ENCODE measurements at regions not wholly inside any gene's neighbourhood (a gene's known extent, or its start where the extent isn't known, plus 50 kb on each side); places are given as distances from the start of the nearest gene placed in this dataset.
A peak's percentile ranks its signal among the peaks of the same experiment; 100 is the strongest.

GRCh38 chr5:107764976-107765804, 94.5 kb upstream of the EFNA5 start:
- no peaks in the 10 kb centered on the region for H3K4me1 Mint-ChIP-seq
- H3K9me3 ChIP-seq (ENCODE audit: control insufficient read depth in 2 of 2, low read length in 2 of 2): no peaks in the 10 kb centered on the region
- H3K27ac ChIP-seq (ENCODE audit: insufficient read depth, low read length, poor library complexity, severe bottlenecking): no peak overlapping the region
- no peaks in the 10 kb centered on the region for H3K36me3 ChIP-seq (ENCODE audit: control insufficient read depth, insufficient read depth, low read length)
- no peaks in the 10 kb centered on the region for H3K36me3 Mint-ChIP-seq
- no peaks in the 10 kb centered on the region for H3K4me1 ChIP-seq (ENCODE audit: control insufficient read depth, insufficient read depth, low read length, poor library complexity, severe bottlenecking)
- peak overlapping the region in 1 of 3 donors; percentile 18 for H3K27ac Mint-ChIP-seq
- H3K9me3 Mint-ChIP-seq: no peaks in the 10 kb centered on the region
- no peaks in the 10 kb centered on the region for H3K27me3 Mint-ChIP-seq
- no peak for DNase-seq
- ATAC-seq (ENCODE audit: low read depth in 2 of 2): no peak
- no peak overlapping the region for H3K4me3 ChIP-seq (ENCODE audit: low read depth, low read length)
- H3K27me3 ChIP-seq (ENCODE audit: control insufficient read depth, insufficient read depth, low read length): no peaks in the 10 kb centered on the region
- no peak overlapping the region for H3K4me3 Mint-ChIP-seq

- H3K4me1 Mint-ChIP-seq: no peaks in the 10 kb centered on the region
- H3K27me3 Mint-ChIP-seq: no peaks in the 10 kb centered on the region
- no peaks in the 10 kb centered on the region for H3K27me3 ChIP-seq (ENCODE audit: control insufficient read depth, insufficient read depth, low read length)
- H3K9me3 ChIP-seq (ENCODE audit: control insufficient read depth in 2 of 2, low read length in 2 of 2): no peaks in the 10 kb centered on the region
- ATAC-seq (ENCODE audit: low read depth in 2 of 2): no peak
- H3K27ac Mint-ChIP-seq: no peak overlapping the region
- no peak overlapping the region for H3K27ac ChIP-seq (ENCODE audit: insufficient read depth, low read length, poor library complexity, severe bottlenecking)
- H3K4me3 Mint-ChIP-seq: no peak overlapping the region
- H3K36me3 Mint-ChIP-seq: no peaks in the 10 kb centered on the region
- no peaks in the 10 kb centered on the region for H3K36me3 ChIP-seq (ENCODE audit: control insufficient read depth, insufficient read depth, low read length)
- DNase-seq: no peak
- no peaks in the 10 kb centered on the region for H3K9me3 Mint-ChIP-seq
- H3K4me1 ChIP-seq (ENCODE audit: control insufficient read depth, insufficient read depth, low read length, poor library complexity, severe bottlenecking): no peaks in the 10 kb centered on the region
- no peak overlapping the region for H3K4me3 ChIP-seq (ENCODE audit: low read depth, low read length)
These were observed 93.5 kb upstream of the EFNA5 start for GRCh38 chr5:107764282-107764681.

GRCh38 chr5:107753427-107753826, 82.7 kb upstream of the EFNA5 start:
- H3K9me3 Mint-ChIP-seq: peaks cover 0 to 3% (median 0%) of the 10 kb centered on the region in 7 donors
- H3K4me3 Mint-ChIP-seq: no peak overlapping the region
- Histone ChIP-seq H3K27ac (ENCODE audit: insufficient read depth, low read length, poor library complexity, severe bottlenecking) (no peak overlapping the region), H3K9me3 (ENCODE audit: control insufficient read depth in 2 of 2, low read length in 2 of 2) (no peaks in the 10 kb centered on the region), H3K36me3 (ENCODE audit: control insufficient read depth, insufficient read depth, low read length) (no peaks in the 10 kb centered on the region), H3K4me3 (ENCODE audit: low read depth, low read length) (no peak overlapping the region), H3K4me1 (ENCODE audit: control insufficient read depth, insufficient read depth, low read length, poor library complexity, severe bottlenecking) (no peaks in the 10 kb centered on the region), H3K27me3 (ENCODE audit: control insufficient read depth, insufficient read depth, low read length) (no peaks in the 10 kb centered on the region)
- H3K36me3 Mint-ChIP-seq: no peaks in the 10 kb centered on the region
- no peak for ATAC-seq (ENCODE audit: low read depth in 2 of 2)
- H3K4me1 Mint-ChIP-seq: no peaks in the 10 kb centered on the region
- no peak for DNase-seq
- no peaks in the 10 kb centered on the region for H3K27me3 Mint-ChIP-seq
- H3K27ac Mint-ChIP-seq: no peak overlapping the region

- no peak for ATAC-seq (ENCODE audit: low read depth in 2 of 2)
- Histone ChIP-seq H3K27me3 (ENCODE audit: control insufficient read depth, insufficient read depth, low read length) (no peaks in the 10 kb centered on the region), H3K27ac (ENCODE audit: insufficient read depth, low read length, poor library complexity, severe bottlenecking) (no peak overlapping the region), H3K36me3 (ENCODE audit: control insufficient read depth, insufficient read depth, low read length) (no peaks in the 10 kb centered on the region), H3K9me3 (ENCODE audit: control insufficient read depth in 2 of 2, low read length in 2 of 2) (no peaks in the 10 kb centered on the region), H3K4me3 (ENCODE audit: low read depth, low read length) (no peak overlapping the region), H3K4me1 (ENCODE audit: control insufficient read depth, insufficient read depth, low read length, poor library complexity, severe bottlenecking) (no peaks in the 10 kb centered on the region)
- H3K9me3 Mint-ChIP-seq: peaks cover 0 to 4% (median 0%) of the 10 kb centered on the region in 7 donors
- H3K27me3 Mint-ChIP-seq: no peaks in the 10 kb centered on the region
- H3K4me1 Mint-ChIP-seq: no peaks in the 10 kb centered on the region
- H3K4me3 Mint-ChIP-seq: no peak overlapping the region
- H3K36me3 Mint-ChIP-seq: no peaks in the 10 kb centered on the region
- no peak for DNase-seq
- H3K27ac Mint-ChIP-seq: no peak overlapping the region
These were observed 73.9 kb upstream of the EFNA5 start for GRCh38 chr5:107744418-107745330.

- H3K27me3 ChIP-seq (ENCODE audit: control insufficient read depth, insufficient read depth, low read length): no peaks in the 10 kb centered on the region
- Mint-ChIP-seq H3K27ac (no peak overlapping the region), H3K27me3 (no peaks in the 10 kb centered on the region), H3K36me3 (no peaks in the 10 kb centered on the region), H3K4me1 (no peaks in the 10 kb centered on the region), H3K9me3 (peaks cover 0 to 4% (median 0%) of the 10 kb centered on the region in 7 donors), H3K4me3 (no peak overlapping the region)
- H3K4me3 ChIP-seq (ENCODE audit: low read depth, low read length): no peak overlapping the region
- H3K9me3 ChIP-seq (ENCODE audit: control insufficient read depth in 2 of 2, low read length in 2 of 2): no peaks in the 10 kb centered on the region
- H3K27ac ChIP-seq (ENCODE audit: insufficient read depth, low read length, poor library complexity, severe bottlenecking): no peak overlapping the region
- H3K4me1 ChIP-seq (ENCODE audit: control insufficient read depth, insufficient read depth, low read length, poor library complexity, severe bottlenecking): no peaks in the 10 kb centered on the region
- DNase-seq (no peak), ATAC-seq (ENCODE audit: low read depth in 2 of 2) (no peak)
- H3K36me3 ChIP-seq (ENCODE audit: control insufficient read depth, insufficient read depth, low read length): no peaks in the 10 kb centered on the region
These were observed 72.8 kb upstream of the EFNA5 start for GRCh38 chr5:107743373-107744000.

- no peak for DNase-seq
- H3K27me3 ChIP-seq (ENCODE audit: control insufficient read depth, insufficient read depth, low read length): no peaks in the 10 kb centered on the region
- H3K27me3 Mint-ChIP-seq: no peaks in the 10 kb centered on the region
- H3K36me3 ChIP-seq (ENCODE audit: control insufficient read depth, insufficient read depth, low read length): no peaks in the 10 kb centered on the region
- H3K9me3 Mint-ChIP-seq: peaks cover 0 to 6% (median 0%) of the 10 kb centered on the region in 7 donors
- no peak overlapping the region for H3K27ac Mint-ChIP-seq
- no peak overlapping the region for H3K4me3 ChIP-seq (ENCODE audit: low read depth, low read length)
- no peak overlapping the region for H3K27ac ChIP-seq (ENCODE audit: insufficient read depth, low read length, poor library complexity, severe bottlenecking)
- no peaks in the 10 kb centered on the region for H3K4me1 Mint-ChIP-seq
- H3K4me1 ChIP-seq (ENCODE audit: control insufficient read depth, insufficient read depth, low read length, poor library complexity, severe bottlenecking): no peaks in the 10 kb centered on the region
- no peak overlapping the region for H3K4me3 Mint-ChIP-seq
- no peaks in the 10 kb centered on the region for H3K36me3 Mint-ChIP-seq
- ATAC-seq (ENCODE audit: low read depth in 2 of 2): no peak
- no peaks in the 10 kb centered on the region for H3K9me3 ChIP-seq (ENCODE audit: control insufficient read depth in 2 of 2, low read length in 2 of 2)
These were observed 68.9 kb upstream of the EFNA5 start for GRCh38 chr5:107739661-107740060.

DNA sequence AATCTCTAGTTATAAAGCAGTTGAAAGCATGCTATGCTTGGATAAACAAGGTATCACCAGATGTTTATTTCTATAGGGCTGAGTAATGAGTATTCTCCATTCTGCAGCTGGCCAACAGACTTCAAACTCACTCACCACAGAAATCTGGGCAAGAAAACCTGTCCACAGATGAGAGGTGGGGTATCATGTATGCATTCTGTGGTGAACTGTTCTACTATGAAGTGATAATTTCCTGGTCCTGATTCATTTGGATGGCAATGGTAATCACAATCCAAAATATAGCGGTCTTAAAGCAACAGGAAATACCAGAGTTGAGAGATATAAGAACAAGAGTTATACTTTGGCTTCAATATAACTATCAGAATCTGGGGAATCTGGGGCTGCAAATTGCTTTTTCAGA, 65.9 kb upstream of the EFNA5 start:
- H3K4me3 ChIP-seq (ENCODE audit: low read depth, low read length): no peak overlapping the region
- Mint-ChIP-seq H3K27ac (no peak overlapping the region), H3K9me3 (peaks cover 0 to 6% (median 0%) of the 10 kb centered on the region in 7 donors), H3K4me1 (no peaks in the 10 kb centered on the region), H3K27me3 (no peaks in the 10 kb centered on the region), H3K4me3 (no peak overlapping the region), H3K36me3 (no peaks in the 10 kb centered on the region)
- no peaks in the 10 kb centered on the region for H3K4me1 ChIP-seq (ENCODE audit: control insufficient read depth, insufficient read depth, low read length, poor library complexity, severe bottlenecking)
- no peak overlapping the region for H3K27ac ChIP-seq (ENCODE audit: insufficient read depth, low read length, poor library complexity, severe bottlenecking)
- ATAC-seq (ENCODE audit: low read depth in 2 of 2): no peak
- DNase-seq: no peak
- H3K36me3 ChIP-seq (ENCODE audit: control insufficient read depth, insufficient read depth, low read length): no peaks in the 10 kb centered on the region
- H3K27me3 ChIP-seq (ENCODE audit: control insufficient read depth, insufficient read depth, low read length): no peaks in the 10 kb centered on the region
- H3K9me3 ChIP-seq (ENCODE audit: control insufficient read depth in 2 of 2, low read length in 2 of 2): no peaks in the 10 kb centered on the region

Measured in CD4-positive, CD25-positive, alpha-beta regulatory T cell (primary cell).